MCF 10A (cell line): ENCODE measurements at regions not wholly inside any gene's neighbourhood (a gene's known extent, or its start where the extent isn't known, plus 50 kb on each side); places are given as distances from the start of the nearest gene placed in this dataset.

Experiments
- BruUV-seq: library from RNA; stranded (reverse); fragments of 400-500 nt; replicated peaks from 2 replicates; lab custom pipeline; 2021; lab: Mats Ljungman, UMichigan
- CTCF ChIA-PET: fragments of 300-600 bp; sonication (Branson Sonifier 250); formaldehyde crosslinking; extraction: SDS; loops from one replicate; lab custom pipeline; 2021; ENCODE audit warnings: antibody characterized with exemption, inconsistent platforms; lab: Yijun Ruan, JAX
- POLR2A ChIA-PET: fragments of 300-600, 350-650 bp; sonication (Branson Sonifier 250); formaldehyde crosslinking; extraction: SDS; loops from one replicate; lab custom pipeline; 2020; ENCODE audit warnings: antibody characterized with exemption, inconsistent platforms; lab: Yijun Ruan, JAX
- DNase-seq: peaks from one replicate; pipeline ENCODE4 v3.0.0-alpha.2; 2018; ENCODE audit not compliant: unreplicated experiment
- H3K27ac Mint-ChIP-seq: one replicate; pipeline ENCODE4 v1.8.0; 2022; ENCODE audit warnings: mild to moderate bottlenecking, low read depth, mixed read lengths; ENCODE audit not compliant: unreplicated experiment
- H3K27me3 Mint-ChIP-seq: one replicate; pipeline ENCODE4 v1.8.0; 2022; ENCODE audit warnings: mixed read lengths; ENCODE audit not compliant: insufficient read depth, unreplicated experiment
- H3K36me3 Mint-ChIP-seq: one replicate; pipeline ENCODE4 v1.8.0; 2022; ENCODE audit warnings: mild to moderate bottlenecking, moderate library complexity, mixed read lengths; ENCODE audit not compliant: insufficient read depth, unreplicated experiment
- H3K4me1 Mint-ChIP-seq: one replicate; pipeline ENCODE4 v1.8.0; 2022; ENCODE audit warnings: mixed read lengths; ENCODE audit not compliant: insufficient read depth, unreplicated experiment
- H3K4me3 Mint-ChIP-seq: one replicate; pipeline ENCODE4 v1.8.0; 2022; ENCODE audit warnings: mild to moderate bottlenecking, moderate library complexity, mixed read lengths; ENCODE audit not compliant: unreplicated experiment
- H3K9me3 Mint-ChIP-seq: one replicate; pipeline ENCODE4 v1.8.0; 2022; ENCODE audit warnings: mixed read lengths; ENCODE audit not compliant: unreplicated experiment
- intact Hi-C: fragments of 100-400 bp; cut with micrococcal nuclease; formaldehyde crosslinking; loops from 2 replicates; pipeline ENCODE4 v1.14.1; 2022
- TF ChIP-seq, protein P1 (sequence below): fragments of 200-600 bp; IDR thresholded peaks from one replicate; pipeline ENCODE4 v1.8.0; 2022; ENCODE audit warnings: antibody characterized with exemption, mild to moderate bottlenecking; ENCODE audit not compliant: unreplicated experiment

DNA sequence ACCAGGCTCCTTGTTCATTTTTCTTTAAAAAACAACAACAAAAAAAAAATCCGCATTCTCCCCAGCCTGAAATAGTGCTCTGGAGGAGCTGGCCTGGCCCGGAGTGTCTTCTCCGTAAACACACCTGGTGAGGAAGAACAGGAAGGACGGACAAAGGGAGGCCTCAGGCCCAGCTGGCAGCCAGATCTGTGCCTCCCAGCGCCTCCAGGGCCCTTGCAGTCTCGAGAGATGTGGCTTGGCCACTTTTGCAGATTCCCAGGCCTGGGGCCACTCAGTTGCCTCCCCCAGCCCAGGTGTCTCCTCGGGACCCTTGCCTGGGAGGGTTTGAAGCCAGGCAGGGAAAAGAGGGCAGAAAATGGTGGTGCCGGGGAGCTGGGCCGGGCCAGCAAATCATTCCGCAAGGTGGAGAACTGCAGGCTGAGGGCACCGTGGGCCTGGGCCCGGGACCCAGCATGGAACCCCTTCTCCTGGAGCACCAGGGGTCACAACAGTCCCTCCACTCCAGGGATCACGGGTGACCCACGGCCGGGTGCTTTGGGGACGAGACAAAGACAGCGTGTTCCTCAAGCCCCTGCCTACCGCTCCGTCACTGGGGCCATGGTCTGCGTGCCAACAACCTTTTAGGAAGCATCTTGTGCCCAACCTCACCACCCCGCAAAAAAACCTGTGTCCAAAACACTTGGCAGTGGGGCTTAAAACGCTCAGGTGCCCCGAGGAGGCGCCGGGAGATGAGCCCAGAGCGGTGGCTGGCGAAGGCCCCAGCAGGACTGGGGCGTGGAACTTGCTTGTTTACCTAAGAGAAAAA lies 67.1 kb upstream of the WNT7B start:
- intact Hi-C loops = no loop called here
- no TSS peak for BruUV-seq
- no peaks in the 10 kb centered on the region for H3K27me3 Mint-ChIP-seq
- peak overlapping the region; percentile 97 for H3K27ac Mint-ChIP-seq
- peak overlapping the region; percentile 79 for H3K4me3 Mint-ChIP-seq
- TF ChIP-seq, protein P1, sequence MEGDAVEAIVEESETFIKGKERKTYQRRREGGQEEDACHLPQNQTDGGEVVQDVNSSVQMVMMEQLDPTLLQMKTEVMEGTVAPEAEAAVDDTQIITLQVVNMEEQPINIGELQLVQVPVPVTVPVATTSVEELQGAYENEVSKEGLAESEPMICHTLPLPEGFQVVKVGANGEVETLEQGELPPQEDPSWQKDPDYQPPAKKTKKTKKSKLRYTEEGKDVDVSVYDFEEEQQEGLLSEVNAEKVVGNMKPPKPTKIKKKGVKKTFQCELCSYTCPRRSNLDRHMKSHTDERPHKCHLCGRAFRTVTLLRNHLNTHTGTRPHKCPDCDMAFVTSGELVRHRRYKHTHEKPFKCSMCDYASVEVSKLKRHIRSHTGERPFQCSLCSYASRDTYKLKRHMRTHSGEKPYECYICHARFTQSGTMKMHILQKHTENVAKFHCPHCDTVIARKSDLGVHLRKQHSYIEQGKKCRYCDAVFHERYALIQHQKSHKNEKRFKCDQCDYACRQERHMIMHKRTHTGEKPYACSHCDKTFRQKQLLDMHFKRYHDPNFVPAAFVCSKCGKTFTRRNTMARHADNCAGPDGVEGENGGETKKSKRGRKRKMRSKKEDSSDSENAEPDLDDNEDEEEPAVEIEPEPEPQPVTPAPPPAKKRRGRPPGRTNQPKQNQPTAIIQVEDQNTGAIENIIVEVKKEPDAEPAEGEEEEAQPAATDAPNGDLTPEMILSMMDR = no peak
- no peaks in the 10 kb centered on the region for H3K9me3 Mint-ChIP-seq
- H3K4me1 Mint-ChIP-seq = peaks cover 12% of the 10 kb centered on the region
- no peaks in the 10 kb centered on the region for H3K36me3 Mint-ChIP-seq
- CTCF ChIA-PET = interaction anchor here (0.6 to 5.3 kb wide), 5 partner anchors 19 to 50 kb away, joined by 4 to 39 read pairs (median 4); no protein-coding TSS in a partner anchor
- peak; percentile 64 for DNase-seq
- POLR2A ChIA-PET = interaction anchor here (0.6 to 7.4 kb wide), 17 partner anchors 8 to 73 kb away, joined by 3 to 160 read pairs (median 10); no protein-coding TSS in a partner anchor

DNA sequence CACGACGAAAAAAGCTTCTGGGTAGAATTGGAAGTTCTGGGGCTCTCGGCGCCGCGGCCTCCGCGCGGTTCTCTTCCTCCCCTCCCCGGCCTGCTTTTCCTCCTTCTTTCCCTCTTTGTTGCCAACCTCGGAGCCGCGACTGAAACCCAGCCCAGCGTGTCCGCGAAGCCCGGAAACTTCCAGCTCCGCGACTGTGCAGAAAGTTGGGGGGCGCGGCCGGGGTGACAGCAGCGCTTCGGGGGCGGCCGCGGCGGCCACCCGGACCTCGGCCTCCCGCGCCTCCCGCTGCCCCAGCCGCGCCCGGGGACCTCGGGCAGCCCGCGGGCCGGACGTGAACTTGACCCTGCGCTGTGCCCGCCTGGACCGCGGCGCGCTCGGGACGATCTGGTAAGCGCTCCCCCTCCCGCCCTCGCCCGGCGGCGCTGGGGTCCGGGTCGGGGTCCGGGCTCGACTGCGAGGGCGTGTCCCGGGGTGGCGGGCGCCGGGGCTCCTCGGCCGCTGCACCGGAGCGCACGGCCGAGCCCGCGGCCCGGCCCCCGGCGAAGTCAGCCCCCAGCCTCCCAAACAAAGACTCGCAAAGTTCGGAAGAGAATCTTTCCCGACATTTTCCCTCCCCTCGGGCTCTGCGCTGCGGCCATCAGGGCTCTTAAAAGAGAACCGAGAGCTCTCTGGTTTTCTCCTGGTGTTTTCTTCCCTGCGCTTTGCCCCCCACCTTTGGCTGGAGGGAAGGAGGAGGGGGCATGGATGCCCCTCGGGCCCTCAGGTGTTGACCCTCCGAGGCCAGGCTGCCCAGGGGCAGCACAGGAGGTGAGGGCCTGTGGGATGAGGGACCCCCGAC lies 67.9 kb upstream of the WNT7B start:
- no peak for DNase-seq
- H3K4me3 Mint-ChIP-seq = peak overlapping the region; percentile 79
- ChIA-PET CTCF (interaction anchor here (1.1 to 5.3 kb wide), 4 partner anchors 8 to 51 kb away, joined by 4 to 39 read pairs (median 6); no protein-coding TSS in a partner anchor), POLR2A (interaction anchor here (0.6 to 7.4 kb wide), 18 partner anchors 9 to 485 kb away, joined by 3 to 160 read pairs (median 9); no protein-coding TSS in a partner anchor)
- no TSS peak for BruUV-seq
- H3K4me1 Mint-ChIP-seq = peaks cover 14% of the 10 kb centered on the region
- TF ChIP-seq, protein P1 = no peak
- H3K36me3 Mint-ChIP-seq = no peaks in the 10 kb centered on the region
- H3K9me3 Mint-ChIP-seq = no peaks in the 10 kb centered on the region
- H3K27me3 Mint-ChIP-seq = no peaks in the 10 kb centered on the region
- peak overlapping the region; percentile 97 for H3K27ac Mint-ChIP-seq
- intact Hi-C loops = no loop called here

DNA sequence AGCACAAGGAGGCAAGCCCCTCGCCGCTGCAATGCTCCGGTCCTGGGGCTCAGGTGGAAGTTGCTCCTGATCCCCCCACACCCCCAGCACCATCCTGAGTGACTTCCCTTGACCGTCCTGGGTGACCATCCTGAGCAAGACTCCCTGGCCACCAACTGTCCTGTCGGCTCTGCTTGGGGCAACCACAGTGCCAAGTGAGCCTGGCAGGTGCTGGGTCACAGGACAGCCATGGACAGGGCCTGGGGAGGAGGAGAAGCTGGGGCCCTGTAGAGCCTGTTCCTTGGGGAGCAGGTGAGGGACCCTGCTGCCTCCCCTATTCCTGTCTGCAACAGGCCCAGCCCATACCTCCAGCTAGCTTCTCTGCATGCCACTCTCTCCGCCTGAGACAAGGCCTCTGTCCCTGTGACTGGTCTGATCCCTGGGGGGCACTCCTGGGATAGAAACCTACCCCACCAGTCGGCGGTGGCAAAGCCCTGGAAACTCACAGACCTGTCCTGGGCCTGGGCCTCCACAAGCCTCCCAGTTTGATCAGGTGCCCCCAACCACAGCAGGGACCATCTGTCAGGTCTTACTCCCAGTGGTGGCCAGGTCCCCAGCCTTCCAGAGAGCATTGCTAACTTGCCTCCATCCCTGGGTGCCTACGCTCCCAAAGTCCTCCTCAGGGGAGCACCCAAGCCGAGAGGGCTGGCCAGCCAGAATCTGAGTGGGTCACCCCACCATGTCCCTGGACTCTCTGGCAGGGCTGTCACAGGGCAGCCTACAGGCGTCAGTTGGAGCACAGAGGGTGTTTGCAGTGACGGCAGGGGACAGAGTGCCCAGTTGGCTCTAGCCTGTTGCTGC lies 68.7 kb upstream of the WNT7B start:
- BruUV-seq = no TSS peak
- no peaks in the 10 kb centered on the region for H3K27me3 Mint-ChIP-seq
- ChIA-PET POLR2A (interaction anchor here (0.7 to 7.4 kb wide), 7 partner anchors 11 to 46 kb away, joined by 3 to 160 read pairs (median 15); no protein-coding TSS in a partner anchor), CTCF (interaction anchor here (1.1 to 5.3 kb wide), 2 partner anchors 9 to 39 kb away, joined by 6 to 39 read pairs; no protein-coding TSS in a partner anchor)
- H3K4me3 Mint-ChIP-seq = peak overlapping the region; percentile 79
- H3K36me3 Mint-ChIP-seq = no peaks in the 10 kb centered on the region
- H3K27ac Mint-ChIP-seq = peak overlapping the region; percentile 97
- H3K9me3 Mint-ChIP-seq = no peaks in the 10 kb centered on the region
- DNase-seq = no peak
- intact Hi-C loops = no loop called here
- peaks cover 17% of the 10 kb centered on the region for H3K4me1 Mint-ChIP-seq
- TF ChIP-seq, protein P1 = no peak
